ENCODE measurements at regions not wholly inside any gene's neighbourhood (a gene's known extent, or its start where the extent isn't known, plus 50 kb on each side); places are given as distances from the start of the nearest gene placed in this dataset.

DNA sequence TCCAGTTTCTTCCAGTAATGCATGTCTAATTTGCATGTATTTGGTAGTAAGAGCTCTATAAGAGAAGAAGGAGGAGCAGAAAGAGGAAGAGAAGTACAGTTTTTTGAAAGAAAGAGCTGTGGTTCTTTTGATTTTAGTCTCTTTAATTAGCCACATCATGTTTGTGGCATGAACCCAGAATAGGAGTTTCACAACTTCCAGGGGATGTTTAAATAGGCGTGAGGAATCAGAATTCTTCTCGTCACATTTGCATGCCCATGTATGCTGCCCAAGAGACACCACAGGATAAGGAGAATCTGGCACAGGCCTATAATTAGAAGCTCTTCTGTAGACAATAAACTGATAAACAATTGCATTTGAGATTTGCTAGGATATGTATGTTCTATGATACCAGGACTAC, 78.7 kb downstream of the GAS1 start:
- H3K9me1 ChIP-seq (ENCODE audit: insufficient read depth, low read length) = no peaks in the 10 kb centered on the region
- dilution Hi-C loops (cut with HindIII; ENCODE audit: low sequenced_read_pairs, unreplicated experiment) (no loop called here), in situ Hi-C loops (cut with MboI; ENCODE audit: low sequenced_read_pairs) (no loop called here), intact Hi-C loops (cut with micrococcal nuclease) (no loop called here)
- no peak overlapping the region for H3K18ac ChIP-seq (ENCODE audit: low read depth, low read length)
- no CpG with 5 or more reads among the region's 2 CpGs for WGBS, 2 experiments (ENCODE audit: extremely low coverage in 2 of 2, insufficient read length in 1 of 2)
- H2AFZ ChIP-seq (replicated peaks; ENCODE audit: low read length, poor library complexity) = no peak overlapping the region
- no peak overlapping the region for H3K4me3 ChIP-seq (ENCODE audit: insufficient read depth, low read depth, low read length)
- TF ChIP-seq MAFK (IDR thresholded peaks at IDR 0.05; ENCODE audit: low read depth, low read length) (no peak), MAZ (IDR thresholded peaks at IDR 0.05; ENCODE audit: borderline replicate concordance, low read depth, low read length) (no peak), CHD1 (IDR thresholded peaks at IDR 0.05; ENCODE audit: low read depth, low read length) (no peak), POLR2A (IDR thresholded peaks at IDR 0.05; ENCODE audit: low read depth, low read length) (no peak), MXI1 (IDR thresholded peaks at IDR 0.05; ENCODE audit: borderline replicate concordance, low read depth, low read length) (no peak), SMC3 (IDR thresholded peaks at IDR 0.05; ENCODE audit: low read depth, low read length) (no peak), RAD21 (IDR thresholded peaks at IDR 0.05; ENCODE audit: low read length) (no peak), FOS (IDR thresholded peaks at IDR 0.05; ENCODE audit: low read depth, low read length) (no peak), BHLHE40 (IDR thresholded peaks at IDR 0.05; ENCODE audit: low read depth, low read length) (no peak), RCOR1 (IDR thresholded peaks at IDR 0.05; ENCODE audit: insufficient replicate concordance, low read length) (no peak), RFX5 (IDR thresholded peaks at IDR 0.05; ENCODE audit: low read depth, low read length) (no peak), NFE2L2 (IDR thresholded peaks at IDR 0.05; ENCODE audit: low read depth, low read length) (no peak), CEBPB (IDR thresholded peaks at IDR 0.05; ENCODE audit: low read depth, low read length) (no peak)
- TF ChIP-seq, protein P1, sequence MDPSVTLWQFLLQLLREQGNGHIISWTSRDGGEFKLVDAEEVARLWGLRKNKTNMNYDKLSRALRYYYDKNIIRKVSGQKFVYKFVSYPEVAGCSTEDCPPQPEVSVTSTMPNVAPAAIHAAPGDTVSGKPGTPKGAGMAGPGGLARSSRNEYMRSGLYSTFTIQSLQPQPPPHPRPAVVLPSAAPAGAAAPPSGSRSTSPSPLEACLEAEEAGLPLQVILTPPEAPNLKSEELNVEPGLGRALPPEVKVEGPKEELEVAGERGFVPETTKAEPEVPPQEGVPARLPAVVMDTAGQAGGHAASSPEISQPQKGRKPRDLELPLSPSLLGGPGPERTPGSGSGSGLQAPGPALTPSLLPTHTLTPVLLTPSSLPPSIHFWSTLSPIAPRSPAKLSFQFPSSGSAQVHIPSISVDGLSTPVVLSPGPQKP (IDR thresholded peaks at IDR 0.05; ENCODE audit: borderline replicate concordance, low read depth, low read length) = no peak
- TF ChIP-seq, protein P2, sequence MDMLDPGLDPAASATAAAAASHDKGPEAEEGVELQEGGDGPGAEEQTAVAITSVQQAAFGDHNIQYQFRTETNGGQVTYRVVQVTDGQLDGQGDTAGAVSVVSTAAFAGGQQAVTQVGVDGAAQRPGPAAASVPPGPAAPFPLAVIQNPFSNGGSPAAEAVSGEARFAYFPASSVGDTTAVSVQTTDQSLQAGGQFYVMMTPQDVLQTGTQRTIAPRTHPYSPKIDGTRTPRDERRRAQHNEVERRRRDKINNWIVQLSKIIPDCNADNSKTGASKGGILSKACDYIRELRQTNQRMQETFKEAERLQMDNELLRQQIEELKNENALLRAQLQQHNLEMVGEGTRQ (IDR thresholded peaks at IDR 0.05; ENCODE audit: low read depth, low read length) = no peak
- TF ChIP-seq, protein P3, sequence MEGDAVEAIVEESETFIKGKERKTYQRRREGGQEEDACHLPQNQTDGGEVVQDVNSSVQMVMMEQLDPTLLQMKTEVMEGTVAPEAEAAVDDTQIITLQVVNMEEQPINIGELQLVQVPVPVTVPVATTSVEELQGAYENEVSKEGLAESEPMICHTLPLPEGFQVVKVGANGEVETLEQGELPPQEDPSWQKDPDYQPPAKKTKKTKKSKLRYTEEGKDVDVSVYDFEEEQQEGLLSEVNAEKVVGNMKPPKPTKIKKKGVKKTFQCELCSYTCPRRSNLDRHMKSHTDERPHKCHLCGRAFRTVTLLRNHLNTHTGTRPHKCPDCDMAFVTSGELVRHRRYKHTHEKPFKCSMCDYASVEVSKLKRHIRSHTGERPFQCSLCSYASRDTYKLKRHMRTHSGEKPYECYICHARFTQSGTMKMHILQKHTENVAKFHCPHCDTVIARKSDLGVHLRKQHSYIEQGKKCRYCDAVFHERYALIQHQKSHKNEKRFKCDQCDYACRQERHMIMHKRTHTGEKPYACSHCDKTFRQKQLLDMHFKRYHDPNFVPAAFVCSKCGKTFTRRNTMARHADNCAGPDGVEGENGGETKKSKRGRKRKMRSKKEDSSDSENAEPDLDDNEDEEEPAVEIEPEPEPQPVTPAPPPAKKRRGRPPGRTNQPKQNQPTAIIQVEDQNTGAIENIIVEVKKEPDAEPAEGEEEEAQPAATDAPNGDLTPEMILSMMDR (conservative IDR thresholded peaks at IDR 0.05; ENCODE audit: low read depth, low read length) = no peak
- CTCF ChIA-PET = no interaction called here
- no peak overlapping the region for H3K9ac ChIP-seq (ENCODE audit: low read depth, low read length)
- no peak overlapping the region for H3K27ac ChIP-seq (ENCODE audit: insufficient read depth, low read length)
- H2BK120ac ChIP-seq (ENCODE audit: low read depth, low read length) = no peak overlapping the region
- H2BK5ac ChIP-seq (ENCODE audit: low read depth, low read length, poor library complexity, severe bottlenecking) = no peak overlapping the region
- no peak overlapping the region for H3K14ac ChIP-seq (replicated peaks; ENCODE audit: low read depth, low read length)
- H4K91ac ChIP-seq (ENCODE audit: insufficient read depth, low read depth, low read length) = no peak overlapping the region
- no peak overlapping the region for H2AK9ac ChIP-seq (replicated peaks; ENCODE audit: low read depth, low read length, poor library complexity)
- no peaks in the 10 kb centered on the region for H3K9me3 ChIP-seq (ENCODE audit: control insufficient read depth, insufficient read depth, low read length)
- H3K56ac ChIP-seq (ENCODE audit: extremely low read depth, insufficient read depth, low read length) = no peak overlapping the region
- H2BK15ac ChIP-seq (ENCODE audit: low read depth, low read length) = no peak overlapping the region
- no peak overlapping the region for H2BK20ac ChIP-seq (ENCODE audit: low read depth, low read length)
- H3K4ac ChIP-seq (ENCODE audit: low read depth, low read length) = no peak overlapping the region
- H3K4me2 ChIP-seq (ENCODE audit: low read depth, low read length) = no peak overlapping the region
- no peak overlapping the region for H4K8ac ChIP-seq (ENCODE audit: low read depth in 2 of 2, low read length in 2 of 2)
- no peak overlapping the region for H4K5ac ChIP-seq (ENCODE audit: low read depth, low read length)
- POLR2A ChIA-PET (ENCODE audit: unreplicated experiment) = no interaction called here
- no peaks in the 10 kb centered on the region for H4K20me1 ChIP-seq (ENCODE audit: insufficient read depth, low read length)
- H3K27me3 ChIP-seq (ENCODE audit: control insufficient read depth, insufficient read depth, low read length) = no peaks in the 10 kb centered on the region
- H3K79me1 ChIP-seq (ENCODE audit: low read depth in 1 of 2, low read length in 2 of 2) = no peaks in the 10 kb centered on the region
- ATAC-seq (ENCODE audit: low read depth) = no peak
- no peak overlapping the region for H3K23ac ChIP-seq (ENCODE audit: low read depth, low read length)
- no peaks in the 10 kb centered on the region for H3K4me1 ChIP-seq (ENCODE audit: control insufficient read depth, insufficient read depth, low read length)
- no peak for DNase-seq
- no TSS peak for BruUV-seq (replicated peaks)
- H3K36me3 ChIP-seq (ENCODE audit: control insufficient read depth, insufficient read depth, low read length) = no peaks in the 10 kb centered on the region
- H2AK5ac ChIP-seq (ENCODE audit: low read depth, low read length) = no peak overlapping the region
